BJ (cell line): ENCODE measurements at regions not wholly inside any gene's neighbourhood (a gene's known extent, or its start where the extent isn't known, plus 50 kb on each side); places are given as distances from the start of the nearest gene placed in this dataset.
"Not testable (repeated sequence)": the region's sequence is repeated elsewhere in the genome, so short reads cannot be mapped to it uniquely, and the experiment has no call there.

Experiments used
- CTCF ChIA-PET: fragments of 350-600 bp; formaldehyde crosslinking; extraction: SDS; loops from one replicate; lab custom pipeline; 2021; ENCODE audit warnings: antibody characterized with exemption, inconsistent platforms; lab: Yijun Ruan, JAX
- POLR2A ChIA-PET: fragments of 300-600 bp; sonication (Branson Sonifier 250); formaldehyde crosslinking; extraction: SDS; loops from one replicate; lab custom pipeline; 2021; ENCODE audit warnings: antibody characterized with exemption; lab: Charles Lee
- DNase-seq: peaks from one replicate; pipeline ENCODE4 v3.0.0-alpha.2; 2011; ENCODE audit warnings: low read depth
- H3K27me3 ChIP-seq: 2 replicates; pipeline ENCODE4 v1.6.0; 2011; ENCODE audit warnings: low read length; ENCODE audit not compliant: control insufficient read depth, insufficient read depth
- H3K36me3 ChIP-seq: 2 replicates; pipeline ENCODE4 v1.5.1; 2011; ENCODE audit warnings: low read length; ENCODE audit not compliant: control insufficient read depth, insufficient read depth
- H3K4me3 ChIP-seq: 2 replicates; pipeline ENCODE4 v1.5.1; 2011; ENCODE audit warnings: low read depth, mild to moderate bottlenecking, control low read depth, low read length
- CTCF ChIP-seq: IDR thresholded peaks from 2 replicates; pipeline ENCODE4 v1.5.1; 2011; ENCODE audit warnings: low read depth, mild to moderate bottlenecking, control low read depth, inconsistent platforms, low read length, moderate library complexity; ENCODE audit not compliant: insufficient read depth

DNA sequence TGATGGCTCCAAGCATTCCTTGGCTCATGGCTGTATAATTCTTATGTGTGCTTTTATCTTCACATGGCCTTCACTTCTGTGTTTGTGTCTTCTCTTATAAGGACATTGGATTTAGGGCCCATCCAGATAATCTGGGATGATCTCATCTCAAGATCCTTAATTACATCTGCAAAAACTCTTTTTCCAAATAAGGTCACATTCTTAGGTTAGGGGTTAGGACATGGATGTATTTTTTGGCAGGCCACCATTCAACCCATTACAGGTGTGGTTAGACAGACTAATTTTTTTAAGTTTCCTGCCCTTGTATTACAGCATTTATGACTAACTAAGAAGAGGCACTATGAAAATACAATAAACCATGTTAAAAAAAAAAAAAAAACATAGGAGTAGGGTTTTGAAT lies 254.0 kb downstream of the TPBG start:
- Histone ChIP-seq H3K27me3 (no peaks in the 10 kb centered on the region), H3K36me3 (no peaks in the 10 kb centered on the region), H3K4me3 (no peak overlapping the region)
- ChIA-PET POLR2A (no interaction called here), CTCF (interaction anchor here (0.7 to 2.0 kb wide), 7 partner anchors 11 to 440 kb away, joined by 3 to 6 read pairs (median 4); no protein-coding TSS in a partner anchor)
- TF ChIP-seq CTCF = no peak
- no peak for DNase-seq

GRCh38 chr6:82619573-82619972 lies 256.0 kb downstream of the TPBG start:
- POLR2A ChIA-PET = no interaction called here
- no peak for TF ChIP-seq CTCF
- Histone ChIP-seq H3K27me3 (0 out of 2 replicates have a peak, but pooled peaks cover 2% of the 10 kb centered on the region), H3K36me3 (no peaks in the 10 kb centered on the region), H3K4me3 (no peak overlapping the region)
- DNase-seq = no peak
- CTCF ChIA-PET = no interaction called here

- H3K4me3 ChIP-seq = no peak overlapping the region
- 0 out of 2 replicates have a peak, but pooled peaks cover 2% of the 10 kb centered on the region for H3K27me3 ChIP-seq
- DNase-seq = no peak
- ChIA-PET POLR2A (no interaction called here), CTCF (no interaction called here)
- no peaks in the 10 kb centered on the region for H3K36me3 ChIP-seq
- TF ChIP-seq CTCF = no peak
Measured at GRCh38 chr6:82622461-82622860, 258.8 kb downstream of the TPBG start.

DNA sequence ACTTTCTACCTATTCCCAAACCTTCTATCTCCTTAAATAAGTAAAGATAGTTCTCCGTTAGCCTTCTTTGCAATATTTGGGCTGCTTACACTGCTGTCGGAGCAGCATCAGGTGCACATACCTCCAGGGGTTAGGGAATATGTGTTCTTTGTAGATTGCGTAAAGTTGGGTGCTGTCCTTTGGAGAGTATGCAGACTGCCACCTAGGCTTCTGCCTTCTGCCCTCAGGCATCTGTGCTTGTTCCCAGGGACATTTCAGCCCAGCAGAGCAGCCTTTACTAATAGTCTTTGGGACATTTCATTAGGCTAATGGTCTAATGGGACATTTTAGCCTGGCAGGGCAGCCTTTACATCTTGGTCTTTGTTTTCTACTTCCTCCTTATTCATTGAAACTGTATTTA lies 260.6 kb downstream of the TPBG start:
- 0 out of 2 replicates have a peak, but pooled peaks cover 2% of the 10 kb centered on the region for H3K27me3 ChIP-seq
- CTCF ChIA-PET = no interaction called here
- DNase-seq = no peak
- no peak overlapping the region for H3K4me3 ChIP-seq
- H3K36me3 ChIP-seq = no peaks in the 10 kb centered on the region
- POLR2A ChIA-PET = no interaction called here
- TF ChIP-seq CTCF = no peak

- H3K27me3 ChIP-seq, DNase-seq, H3K36me3 ChIP-seq, H3K4me3 ChIP-seq, POLR2A ChIA-PET: not testable (repeated sequence)
- CTCF ChIA-PET = interaction anchor here (0.9 kb wide), 1 partner anchor 19 kb away, joined by 3 read pairs; no protein-coding TSS in a partner anchor
Measured at GRCh38 chr6:82626946-82627345, 263.3 kb downstream of the TPBG start.

DNA sequence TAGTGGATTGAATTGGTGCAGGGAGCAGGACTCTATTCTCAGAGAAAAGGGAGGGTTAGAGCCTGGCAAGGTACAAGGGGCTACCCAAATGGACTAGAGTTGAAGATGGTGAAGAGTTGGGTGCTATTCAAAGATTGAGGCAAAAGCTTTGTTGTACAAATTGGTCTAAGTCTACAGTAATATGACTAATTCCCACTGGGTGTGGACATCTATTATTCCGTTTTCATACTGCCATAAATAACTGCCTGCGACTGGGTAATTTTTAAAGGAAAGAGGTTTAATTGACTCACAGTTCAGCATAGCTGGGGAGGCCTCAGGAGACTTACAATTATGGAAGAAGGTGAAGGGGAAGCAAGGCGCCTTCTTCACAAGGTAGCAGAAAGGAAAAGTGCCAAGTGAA lies 266.3 kb downstream of the TPBG start:
- no peaks in the 10 kb centered on the region for H3K27me3 ChIP-seq

More for the DNA sequence above, 266.3 kb downstream of the TPBG start:
- POLR2A ChIA-PET = no interaction called here
- no peaks in the 10 kb centered on the region for H3K36me3 ChIP-seq
- DNase-seq = no peak
- no peak overlapping the region for H3K4me3 ChIP-seq
- CTCF ChIA-PET = interaction anchor here (0.6 to 1.7 kb wide), 4 partner anchors 74 to 428 kb away, joined by 3 to 4 read pairs (median 3); no protein-coding TSS in a partner anchor
- TF ChIP-seq CTCF = no peak
